Osteoblast (primary cell): ENCODE measurements at regions not wholly inside any gene's neighbourhood (a gene's known extent, or its start where the extent isn't known, plus 50 kb on each side); places are given as distances from the start of the nearest gene placed in this dataset.
A peak's percentile ranks its signal among the peaks of the same experiment; 100 is the strongest.

ENCODE experiments used
- DNase-seq: peaks from one replicate; pipeline ENCODE4 v3.0.0; 2011; ENCODE audit warnings: low spot score, mixed read lengths; ENCODE audit not compliant: insufficient read length; ENCODE audit errors: missing footprints
- H2AFZ ChIP-seq: 2 replicates; pipeline ENCODE4 v1.6.0; 2011; ENCODE audit warnings: mild to moderate bottlenecking, low read length
- H3K27ac ChIP-seq: 2 replicates; pipeline ENCODE4 v1.5.1; 2011; ENCODE audit warnings: mild to moderate bottlenecking, low read depth, low read length, moderate library complexity
- H3K27me3 ChIP-seq: 2 replicates; pipeline ENCODE4 v1.6.0; 2012; ENCODE audit warnings: mild to moderate bottlenecking, control low read depth, inconsistent platforms, low read length, moderate library complexity; ENCODE audit not compliant: insufficient read depth
- H3K36me3 ChIP-seq: 2 replicates; pipeline ENCODE4 v1.5.1; 2011; ENCODE audit warnings: mild to moderate bottlenecking, low read length, control low read depth, moderate library complexity; ENCODE audit not compliant: insufficient read depth
- H3K4me1 ChIP-seq: 2 replicates; pipeline ENCODE4 v1.5.1; 2011; ENCODE audit warnings: mild to moderate bottlenecking, low read length, control low read depth, moderate library complexity; ENCODE audit not compliant: insufficient read depth
- H3K4me2 ChIP-seq: 2 replicates; pipeline ENCODE4 v1.6.0; 2011; ENCODE audit warnings: mild to moderate bottlenecking, low read length; ENCODE audit not compliant: insufficient read depth
- H3K4me3 ChIP-seq: fragments of 200-600 bp; sonication (generic); 3 replicates; pipeline ENCODE4 v1.5.1; 2012; ENCODE audit warnings: mild to moderate bottlenecking, low read length, inconsistent platforms; ENCODE audit not compliant: insufficient read depth
- H3K79me2 ChIP-seq: 2 replicates; pipeline ENCODE4 v1.6.0; 2012; ENCODE audit warnings: mild to moderate bottlenecking, low read length, control low read depth, inconsistent platforms; ENCODE audit not compliant: insufficient read depth
- H3K9me3 ChIP-seq: 2 replicates; pipeline ENCODE4 v1.5.1; 2011; ENCODE audit warnings: low read depth, low read length, control low read depth
- H4K20me1 ChIP-seq: 2 replicates; pipeline ENCODE4 v1.6.0; 2012; ENCODE audit warnings: mild to moderate bottlenecking, low read length, control low read depth; ENCODE audit not compliant: insufficient read depth
- CTCF ChIP-seq: IDR thresholded peaks from 2 replicates; pipeline ENCODE4 v1.5.1; 2011; ENCODE audit warnings: mild to moderate bottlenecking, low read depth, low read length, moderate library complexity; ENCODE audit errors: extremely low read depth

GRCh38 chr7:94297397-94297838 lies 97.3 kb upstream of the COL1A2 start:
- peak; percentile 27 for DNase-seq
- H3K79me2 ChIP-seq: peaks cover 22% of the 10 kb centered on the region
- H2AFZ ChIP-seq: peak overlapping the region; percentile 5
- no peaks in the 10 kb centered on the region for H3K27me3 ChIP-seq
- no peaks in the 10 kb centered on the region for H4K20me1 ChIP-seq
- H3K4me1 ChIP-seq: peaks cover 67% of the 10 kb centered on the region
- H3K27ac ChIP-seq: peak overlapping the region; percentile 98
- no peaks in the 10 kb centered on the region for H3K36me3 ChIP-seq
- no peaks in the 10 kb centered on the region for H3K9me3 ChIP-seq
- H3K4me2 ChIP-seq: peak overlapping the region; percentile 81
- TF ChIP-seq CTCF: no peak
- peak overlapping the region; percentile 44 for H3K4me3 ChIP-seq

GRCh38 chr7:94298943-94299342 lies 95.8 kb upstream of the COL1A2 start:
- Histone ChIP-seq H3K4me3 (peak overlapping the region; percentile 17), H3K27ac (peak overlapping the region; percentile 98)
- TF ChIP-seq CTCF: no peak

GRCh38 chr7:94300176-94300835 lies 94.4 kb upstream of the COL1A2 start:
- no peaks in the 10 kb centered on the region for H3K27me3 ChIP-seq
- no peaks in the 10 kb centered on the region for H3K9me3 ChIP-seq
- no peak for DNase-seq
- no peak for TF ChIP-seq CTCF
- peak overlapping the region; percentile 37 for H3K4me3 ChIP-seq
- H3K4me2 ChIP-seq: peak overlapping the region; percentile 77
- peak overlapping the region; percentile 98 for H3K27ac ChIP-seq
- no peaks in the 10 kb centered on the region for H3K36me3 ChIP-seq
- peaks cover 22% of the 10 kb centered on the region for H3K79me2 ChIP-seq
- peaks cover 85% of the 10 kb centered on the region for H3K4me1 ChIP-seq
- H2AFZ ChIP-seq: no peak overlapping the region
- H4K20me1 ChIP-seq: no peaks in the 10 kb centered on the region

More at GRCh38 chr7:94298943-94299342, 95.8 kb upstream of the COL1A2 start:
- H3K4me2 ChIP-seq: peak overlapping the region; percentile 81
- H3K9me3 ChIP-seq: no peaks in the 10 kb centered on the region
- peaks cover 81% of the 10 kb centered on the region for H3K4me1 ChIP-seq
- H4K20me1 ChIP-seq: no peaks in the 10 kb centered on the region
- peaks cover 22% of the 10 kb centered on the region for H3K79me2 ChIP-seq
- no peaks in the 10 kb centered on the region for H3K36me3 ChIP-seq
- no peaks in the 10 kb centered on the region for H3K27me3 ChIP-seq
- H2AFZ ChIP-seq: peak overlapping the region; percentile 52
- no peak for DNase-seq

GRCh38 chr7:94301024-94301586 lies 93.6 kb upstream of the COL1A2 start:
- DNase-seq: peak; percentile 57
- peak overlapping the region; percentile 98 for H3K27ac ChIP-seq
- peak overlapping the region; percentile 60 for H3K4me3 ChIP-seq
- peaks cover 79% of the 10 kb centered on the region for H3K4me1 ChIP-seq
- TF ChIP-seq CTCF: peak; percentile 7
- H3K9me3 ChIP-seq: no peaks in the 10 kb centered on the region
- H3K27me3 ChIP-seq: no peaks in the 10 kb centered on the region
- H3K36me3 ChIP-seq: no peaks in the 10 kb centered on the region
- H3K79me2 ChIP-seq: peaks cover 19% of the 10 kb centered on the region
- peak overlapping the region; percentile 77 for H3K4me2 ChIP-seq
- peak overlapping the region; percentile 23 for H2AFZ ChIP-seq
- no peaks in the 10 kb centered on the region for H4K20me1 ChIP-seq
